ENCODE measurements at regions not wholly inside any gene's neighbourhood (a gene's known extent, or its start where the extent isn't known, plus 50 kb on each side); places are given as distances from the start of the nearest gene placed in this dataset.
"Not testable (repeated sequence)": the region's sequence is repeated elsewhere in the genome, so short reads cannot be mapped to it uniquely, and the experiment has no call there.

DNA sequence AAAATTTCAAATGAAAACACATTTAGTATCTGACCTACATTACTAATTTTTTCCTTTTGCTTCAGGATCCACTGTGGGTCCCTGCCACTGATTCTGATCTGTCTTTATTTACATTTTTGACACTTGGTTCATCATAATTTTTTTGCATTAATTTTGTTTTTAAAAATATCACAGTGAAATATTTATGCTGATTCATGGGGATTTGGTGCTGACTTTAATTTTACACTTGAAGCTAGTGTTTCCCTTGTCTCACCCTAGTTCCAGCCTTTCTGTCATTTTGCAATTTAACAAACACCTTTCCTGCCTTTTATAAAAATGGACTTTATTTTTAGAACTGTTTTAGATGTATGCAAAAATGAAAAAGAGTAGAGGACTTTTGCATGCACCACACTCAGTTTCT is 111.9 kb upstream of the MARCHF11 start:
- Histone ChIP-seq H3K27me3 (no peaks in the 10 kb centered on the region), H3K9me3 (peaks cover 0 to 8% of the 10 kb centered on the region in 2 donors), H3K4me3 (no peak overlapping the region), H3K36me3 (no peaks in the 10 kb centered on the region), H3K27ac (no peak overlapping the region), H3K4me1 (no peaks in the 10 kb centered on the region)
- DNase-seq: no peak
- ATAC-seq: no peak
- TF ChIP-seq, protein P1, sequence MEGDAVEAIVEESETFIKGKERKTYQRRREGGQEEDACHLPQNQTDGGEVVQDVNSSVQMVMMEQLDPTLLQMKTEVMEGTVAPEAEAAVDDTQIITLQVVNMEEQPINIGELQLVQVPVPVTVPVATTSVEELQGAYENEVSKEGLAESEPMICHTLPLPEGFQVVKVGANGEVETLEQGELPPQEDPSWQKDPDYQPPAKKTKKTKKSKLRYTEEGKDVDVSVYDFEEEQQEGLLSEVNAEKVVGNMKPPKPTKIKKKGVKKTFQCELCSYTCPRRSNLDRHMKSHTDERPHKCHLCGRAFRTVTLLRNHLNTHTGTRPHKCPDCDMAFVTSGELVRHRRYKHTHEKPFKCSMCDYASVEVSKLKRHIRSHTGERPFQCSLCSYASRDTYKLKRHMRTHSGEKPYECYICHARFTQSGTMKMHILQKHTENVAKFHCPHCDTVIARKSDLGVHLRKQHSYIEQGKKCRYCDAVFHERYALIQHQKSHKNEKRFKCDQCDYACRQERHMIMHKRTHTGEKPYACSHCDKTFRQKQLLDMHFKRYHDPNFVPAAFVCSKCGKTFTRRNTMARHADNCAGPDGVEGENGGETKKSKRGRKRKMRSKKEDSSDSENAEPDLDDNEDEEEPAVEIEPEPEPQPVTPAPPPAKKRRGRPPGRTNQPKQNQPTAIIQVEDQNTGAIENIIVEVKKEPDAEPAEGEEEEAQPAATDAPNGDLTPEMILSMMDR (IDR thresholded peaks at IDR 0.05): no peak
- intact Hi-C loops (cut with DNase I): no loop called here

DNA sequence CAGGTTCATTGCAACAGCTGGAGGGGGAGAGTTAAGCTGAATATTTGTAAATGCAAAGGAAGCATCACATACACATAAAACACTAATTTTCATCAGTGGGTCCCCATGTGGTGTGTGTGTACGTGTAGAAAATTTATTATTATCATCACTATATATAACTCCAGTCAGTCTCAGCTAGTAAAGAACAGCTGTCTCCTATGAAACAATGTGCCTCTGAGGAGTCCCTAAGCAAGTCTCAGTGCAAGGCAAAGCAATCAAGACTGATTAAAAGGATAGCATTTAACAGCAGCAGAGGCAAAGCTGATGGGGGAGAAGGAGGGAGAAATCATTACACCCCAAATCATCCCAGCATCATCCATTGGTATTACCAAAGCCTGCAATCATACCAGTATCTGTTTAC is 104.2 kb upstream of the MARCHF11 start:
- Histone ChIP-seq H3K4me3 (no peak overlapping the region), H3K27ac (no peak overlapping the region), H3K36me3 (no peaks in the 10 kb centered on the region), H3K9me3 (peaks cover 0 to 10% of the 10 kb centered on the region in 2 donors), H3K4me1 (no peaks in the 10 kb centered on the region), H3K27me3 (no peaks in the 10 kb centered on the region)
- ATAC-seq (no peak), DNase-seq (no peak)
- intact Hi-C loops (cut with DNase I): no loop called here
- TF ChIP-seq, protein P1 (IDR thresholded peaks at IDR 0.05): no peak

DNA sequence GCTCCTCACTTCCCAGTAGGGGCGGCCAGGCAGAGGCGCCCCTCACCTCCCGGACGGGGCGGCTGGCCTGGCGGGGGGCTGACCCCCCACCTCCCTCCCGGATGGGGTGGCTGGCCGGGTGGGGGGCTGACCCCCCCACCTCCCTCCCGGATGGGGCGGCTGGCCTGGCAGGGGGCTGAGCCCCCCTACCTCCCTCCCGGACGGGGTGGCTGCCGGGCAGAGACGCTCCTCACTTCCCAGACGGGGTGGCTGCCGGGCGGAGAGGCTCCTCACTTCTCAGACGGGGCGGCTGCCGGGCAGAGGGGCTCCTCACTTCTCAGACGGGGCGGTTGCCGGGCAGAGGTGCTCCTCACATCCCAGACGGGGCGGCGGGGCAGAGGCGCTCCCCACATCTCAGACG is 97.3 kb upstream of the MARCHF11 start:
- H3K4me1 ChIP-seq; DNase-seq; H3K9me3 ChIP-seq; H3K4me3 ChIP-seq; H3K36me3 ChIP-seq; intact Hi-C loops (cut with DNase I); H3K27me3 ChIP-seq; H3K27ac ChIP-seq; ATAC-seq: not testable (repeated sequence)

DNA sequence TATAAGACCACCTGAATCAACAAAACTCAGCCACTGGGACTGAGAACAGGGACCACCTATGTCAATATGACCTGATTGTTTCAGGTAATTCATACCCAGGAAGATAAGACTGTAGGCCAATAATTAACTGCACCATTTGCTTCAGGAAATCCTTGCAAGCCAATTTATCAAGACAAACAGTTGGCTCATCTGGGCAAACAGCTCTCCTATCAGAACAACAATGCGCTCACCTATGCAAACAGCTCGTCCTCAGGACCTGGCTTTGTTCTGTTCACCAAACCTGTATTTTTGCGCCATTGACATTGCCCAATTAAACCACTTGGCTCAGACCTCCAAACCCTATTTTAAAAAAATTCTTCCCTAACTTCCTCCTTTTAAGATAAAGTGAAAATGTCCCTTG is 92.3 kb upstream of the MARCHF11 start:
- no peak overlapping the region for H3K4me3 ChIP-seq
- no peaks in the 10 kb centered on the region for H3K27me3 ChIP-seq
- ATAC-seq: no peak
- TF ChIP-seq, protein P1 (IDR thresholded peaks at IDR 0.05): no peak
- intact Hi-C loops (cut with DNase I): no loop called here
- no peaks in the 10 kb centered on the region for H3K4me1 ChIP-seq
- no peak for DNase-seq
- H3K9me3 ChIP-seq: no peaks in the 10 kb centered on the region
- H3K36me3 ChIP-seq: no peaks in the 10 kb centered on the region
- H3K27ac ChIP-seq: no peak overlapping the region

DNA sequence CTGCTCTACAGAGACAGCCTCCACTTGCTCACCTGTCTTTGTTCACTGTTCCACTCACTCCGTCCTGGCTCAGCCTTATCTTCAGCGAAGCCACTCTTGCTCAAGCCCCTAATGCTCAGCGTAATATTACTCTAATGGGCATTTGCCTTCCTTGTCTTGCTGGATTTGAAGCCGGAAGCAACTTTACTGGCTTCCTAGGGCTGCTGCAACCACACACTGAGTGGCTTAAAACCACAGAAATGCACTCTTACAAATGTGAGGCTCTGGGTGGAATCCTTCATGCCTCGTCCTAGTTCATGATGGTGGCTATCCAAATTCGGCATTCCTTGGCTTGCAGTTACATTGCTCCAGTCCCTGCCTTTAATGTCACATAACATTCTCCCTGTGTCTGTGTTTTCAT is 85.5 kb upstream of the MARCHF11 start:
- intact Hi-C loops (cut with DNase I): no loop called here
- no peaks in the 10 kb centered on the region for H3K9me3 ChIP-seq
- ATAC-seq: no peak

DNA sequence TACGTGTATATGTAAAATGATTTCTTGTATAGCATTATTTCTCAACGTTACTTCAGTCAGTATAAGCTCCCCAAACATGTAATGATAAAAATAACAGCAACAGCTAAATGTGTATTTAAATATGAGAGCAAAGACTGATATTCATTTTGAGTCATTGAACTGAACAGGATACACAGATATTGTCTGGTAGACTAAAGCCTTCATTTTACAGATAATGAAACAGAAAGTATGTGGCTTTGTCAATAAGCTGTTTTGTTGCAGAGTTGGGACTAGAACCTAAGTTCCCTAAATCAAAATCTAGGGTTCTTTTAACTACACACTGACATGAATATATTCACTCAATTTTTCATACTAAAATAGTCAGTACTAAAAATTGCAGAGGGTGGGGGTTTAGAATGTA is 80.4 kb upstream of the MARCHF11 start:
- no peak overlapping the region for H3K4me3 ChIP-seq

More for the DNA sequence above, 85.5 kb upstream of the MARCHF11 start:
- H3K4me3 ChIP-seq: no peak overlapping the region
- no peaks in the 10 kb centered on the region for H3K27me3 ChIP-seq
- no peaks in the 10 kb centered on the region for H3K4me1 ChIP-seq
- no peak for DNase-seq
- H3K27ac ChIP-seq: no peak overlapping the region
- TF ChIP-seq, protein P1 (IDR thresholded peaks at IDR 0.05): no peak
- no peaks in the 10 kb centered on the region for H3K36me3 ChIP-seq

More for the DNA sequence above, 80.4 kb upstream of the MARCHF11 start:
- no peaks in the 10 kb centered on the region for H3K4me1 ChIP-seq
- no peak overlapping the region for H3K27ac ChIP-seq
- TF ChIP-seq, protein P1 (IDR thresholded peaks at IDR 0.05): no peak
- no peak for DNase-seq
- H3K9me3 ChIP-seq: no peaks in the 10 kb centered on the region
- H3K27me3 ChIP-seq: no peaks in the 10 kb centered on the region
- no peak for ATAC-seq
- no peaks in the 10 kb centered on the region for H3K36me3 ChIP-seq
- intact Hi-C loops (cut with DNase I): no loop called here
